IMR-90 (cell line): ENCODE measurements at regions not wholly inside any gene's neighbourhood (a gene's known extent, or its start where the extent isn't known, plus 50 kb on each side); places are given as distances from the start of the nearest gene placed in this dataset.

Source experiments
- ATAC-seq: fragments of 200-7000 bp; cut with Tn5 transposase; 2 replicates; pipeline ENCODE4 v1.9.1; 2020; ENCODE audit warnings: low read depth, mild to moderate bottlenecking, moderate library complexity
- BruUV-seq: library from RNA; stranded (reverse); fragments of 400-500 nt; replicated peaks from 2 replicates; lab custom pipeline; 2021; lab: Mats Ljungman, UMichigan
- CTCF ChIA-PET: fragments of 300-600 bp; formaldehyde crosslinking; extraction: SDS; loops from one replicate; lab custom pipeline; 2021; ENCODE audit warnings: antibody characterized with exemption; lab: Yijun Ruan, JAX
- POLR2A ChIA-PET: fragments of 300-600 bp; sonication (Branson Sonifier 250); formaldehyde crosslinking; loops from one replicate; lab custom pipeline; 2022; ENCODE audit warnings: antibody characterized with exemption; ENCODE audit not compliant: unreplicated experiment; lab: Charles Lee
- DNase-seq: peaks from one replicate; pipeline ENCODE4 v3.0.0; 2013
- H2AFZ ChIP-seq: replicated peaks from 2 replicates; pipeline ENCODE3; 2013; ENCODE audit warnings: low read length, mild to moderate bottlenecking; ENCODE audit not compliant: poor library complexity
- H2AK5ac ChIP-seq: 2 replicates; pipeline ENCODE4 v1.6.1; 2013; ENCODE audit warnings: low read depth, low read length, inconsistent platforms
- H2AK9ac ChIP-seq: replicated peaks from 2 replicates; pipeline ENCODE3; 2013; ENCODE audit warnings: mild to moderate bottlenecking, low read depth, low read length, moderate library complexity; ENCODE audit not compliant: poor library complexity
- H2BK120ac ChIP-seq: 2 replicates; pipeline ENCODE4 v1.6.1; 2013; ENCODE audit warnings: low read depth, low read length, inconsistent platforms
- H2BK15ac ChIP-seq: 3 replicates; pipeline ENCODE4 v1.6.1; 2013; ENCODE audit warnings: low read depth, low read length, inconsistent platforms
- H2BK20ac ChIP-seq: 2 replicates; pipeline ENCODE4 v1.6.1; 2013; ENCODE audit warnings: low read depth, mild to moderate bottlenecking, inconsistent platforms, low read length, moderate library complexity
- H2BK5ac ChIP-seq: 2 replicates; pipeline ENCODE4 v1.6.1; 2013; ENCODE audit warnings: mild to moderate bottlenecking, low read depth, low read length, inconsistent platforms; ENCODE audit not compliant: poor library complexity, severe bottlenecking
- H3K14ac ChIP-seq: replicated peaks from 2 replicates; pipeline ENCODE4 v1.6.1; 2013; ENCODE audit warnings: low read depth, low read length, inconsistent platforms
- H3K18ac ChIP-seq: 2 replicates; pipeline ENCODE4 v1.6.1; 2013; ENCODE audit warnings: low read depth, low read length, control low read depth
- H3K23ac ChIP-seq: 2 replicates; pipeline ENCODE4 v1.6.1; 2013; ENCODE audit warnings: low read depth, low read length, inconsistent platforms
- H3K27ac ChIP-seq: 2 replicates; pipeline ENCODE4 v1.5.1; 2013; ENCODE audit warnings: mild to moderate bottlenecking, control low read depth, low read length; ENCODE audit not compliant: insufficient read depth
- H3K27me3 ChIP-seq: 2 replicates; pipeline ENCODE4 v1.6.1; 2013; ENCODE audit warnings: low read length; ENCODE audit not compliant: control insufficient read depth, insufficient read depth
- H3K36me3 ChIP-seq: 2 replicates; pipeline ENCODE4 v1.6.1; 2013; ENCODE audit warnings: low read length, mixed read lengths; ENCODE audit not compliant: control insufficient read depth, insufficient read depth
- H3K4ac ChIP-seq: 2 replicates; pipeline ENCODE4 v1.6.1; 2013; ENCODE audit warnings: low read depth, low read length, inconsistent platforms
- H3K4me1 ChIP-seq: 2 replicates; pipeline ENCODE4 v1.6.1; 2013; ENCODE audit warnings: low read length, mixed read lengths; ENCODE audit not compliant: control insufficient read depth, insufficient read depth
- H3K4me2 ChIP-seq: 2 replicates; pipeline ENCODE4 v1.6.1; 2013; ENCODE audit warnings: low read depth, mild to moderate bottlenecking, control low read depth, low read length, moderate library complexity
- H3K4me3 ChIP-seq: 2 replicates; pipeline ENCODE4 v1.5.1; 2013; ENCODE audit warnings: low read depth, mild to moderate bottlenecking, control low read depth, low read length, moderate library complexity; ENCODE audit not compliant: insufficient read depth
- H3K56ac ChIP-seq: 2 replicates; pipeline ENCODE4 v1.6.1; 2013; ENCODE audit warnings: low read length, inconsistent platforms; ENCODE audit not compliant: insufficient read depth; ENCODE audit errors: extremely low read depth
- H3K79me1 ChIP-seq, 2 experiments: 2 replicates each; pipeline ENCODE4 v1.6.1; 2013; ENCODE audit warnings: low read length in 2 of 2, inconsistent platforms in 1 of 2, low read depth in 1 of 2
- H3K9ac ChIP-seq: 2 replicates; pipeline ENCODE4 v1.6.1; 2013; ENCODE audit warnings: low read depth, low read length, control low read depth
- H3K9me1 ChIP-seq: 2 replicates; pipeline ENCODE4 v1.6.1; 2013; ENCODE audit warnings: low read length, inconsistent platforms; ENCODE audit not compliant: insufficient read depth
- H3K9me3 ChIP-seq: 2 replicates; pipeline ENCODE4 v1.6.1; 2013; ENCODE audit warnings: low read length; ENCODE audit not compliant: control insufficient read depth, insufficient read depth
- H4K20me1 ChIP-seq: 2 replicates; pipeline ENCODE4 v1.6.1; 2013; ENCODE audit warnings: low read length, inconsistent platforms; ENCODE audit not compliant: insufficient read depth
- H4K5ac ChIP-seq: 2 replicates; pipeline ENCODE4 v1.6.1; 2013; ENCODE audit warnings: mild to moderate bottlenecking, low read depth, low read length, control low read depth
- H4K8ac ChIP-seq, 2 experiments: 2 replicates each; pipeline ENCODE4 v1.6.1; 2013; ENCODE audit warnings: low read depth in 2 of 2, low read length in 2 of 2, control low read depth in 1 of 2, inconsistent platforms in 1 of 2
- H4K91ac ChIP-seq: 2 replicates; pipeline ENCODE4 v1.6.1; 2013; ENCODE audit warnings: low read depth, low read length, inconsistent platforms; ENCODE audit not compliant: insufficient read depth
- BHLHE40 ChIP-seq: fragments of 150-350 bp; IDR thresholded peaks from 2 replicates; pipeline ENCODE4 v1.6.1; 2016; ENCODE audit warnings: mild to moderate bottlenecking, low read depth, low read length
- CEBPB ChIP-seq: IDR thresholded peaks from 2 replicates; pipeline ENCODE4 v1.6.1; 2012; ENCODE audit warnings: low read depth, low read length, improper control_type of control experiment
- CHD1 ChIP-seq: IDR thresholded peaks from 2 replicates; pipeline ENCODE4 v1.6.1; 2012; ENCODE audit warnings: low read depth, low read length, improper control_type of control experiment
- CTCF ChIP-seq: conservative IDR thresholded peaks from 2 replicates; pipeline ENCODE4 v1.5.1; 2012; ENCODE audit warnings: mild to moderate bottlenecking, low read depth, low read length, improper control_type of control experiment
- FOS ChIP-seq: fragments of 150-350 bp; IDR thresholded peaks from 2 replicates; pipeline ENCODE4 v1.6.1; 2016; ENCODE audit warnings: low read depth, low read length
- MAZ ChIP-seq: IDR thresholded peaks from 2 replicates; pipeline ENCODE4 v1.6.1; 2012; ENCODE audit warnings: low read depth, mild to moderate bottlenecking, low read length, improper control_type of control experiment, moderate library complexity, borderline replicate concordance
- MXI1 ChIP-seq: IDR thresholded peaks from 2 replicates; pipeline ENCODE4 v1.6.1; 2012; ENCODE audit warnings: low read depth, mild to moderate bottlenecking, low read length, moderate library complexity, borderline replicate concordance
- NFE2L2 ChIP-seq: fragments of 150-350 bp; IDR thresholded peaks from 2 replicates; pipeline ENCODE4 v1.6.1; 2016; ENCODE audit warnings: low read depth, mild to moderate bottlenecking, low read length
- POLR2A ChIP-seq: IDR thresholded peaks from 2 replicates; pipeline ENCODE4 v1.6.1; 2012; ENCODE audit warnings: mild to moderate bottlenecking, low read depth, low read length
- RFX5 ChIP-seq: IDR thresholded peaks from 2 replicates; pipeline ENCODE4 v1.8.0; 2012; ENCODE audit warnings: low read depth, mild to moderate bottlenecking, low read length, moderate library complexity
- SMC3 ChIP-seq: fragments of 150-350 bp; IDR thresholded peaks from 2 replicates; pipeline ENCODE4 v1.6.1; 2016; ENCODE audit warnings: low read depth, mild to moderate bottlenecking, antibody characterized with exemption, low read length, moderate library complexity
- WGBS, 2 experiments: methylation state at CpG; one replicate each; pipeline versions ENCODE4 v1.1.5 to v1.1.7; 2013; ENCODE audit warnings: missing lambda C conversion rate in 2 of 2; ENCODE audit not compliant: insufficient read length in 1 of 2; ENCODE audit errors: extremely low coverage in 2 of 2; 5-methylcytosine and 5-hydroxymethylcytosine counted together
- dilution Hi-C: fragments of 300-500 bp; cut with HindIII; formaldehyde crosslinking; loops from one replicate; pipeline ENCODE4 v1.14.3; 2018; ENCODE audit warnings: low sequenced_read_pairs; ENCODE audit not compliant: unreplicated experiment
- in situ Hi-C: fragments of 300-500 bp; cut with MboI; formaldehyde crosslinking; loops from 3 replicates; pipeline ENCODE4 v1.14.3; 2019; ENCODE audit warnings: low sequenced_read_pairs, inconsistent platforms, mixed read lengths
- intact Hi-C: fragments of 100-400 bp; cut with micrococcal nuclease; formaldehyde crosslinking; loops from 2 replicates; pipeline ENCODE4 v1.10.0; 2022

GRCh38 chr16:80062361-80063030, 462.0 kb upstream of the MAF start:
- Histone ChIP-seq H3K4me1 (no peaks in the 10 kb centered on the region), H3K27ac (no peak overlapping the region), H3K4ac (no peak overlapping the region), H2BK15ac (no peak overlapping the region), H3K14ac (no peak overlapping the region), H4K20me1 (no peaks in the 10 kb centered on the region), H3K4me2 (no peak overlapping the region), H3K27me3 (no peaks in the 10 kb centered on the region), H2BK120ac (no peak overlapping the region), H3K9me1 (no peaks in the 10 kb centered on the region), H3K4me3 (no peak overlapping the region), H3K9me3 (peaks cover 5% of the 10 kb centered on the region; the same call in 1 of the 2 replicates), H3K79me1 (no peaks in the 10 kb centered on the region), H4K8ac (no peak overlapping the region), H3K9ac (no peak overlapping the region), H3K23ac (no peak overlapping the region), H3K56ac (no peak overlapping the region), H3K18ac (no peak overlapping the region), H2BK20ac (no peak overlapping the region), H2AK5ac (no peak overlapping the region), H4K5ac (no peak overlapping the region), H2BK5ac (no peak overlapping the region), H3K36me3 (no peaks in the 10 kb centered on the region), H4K91ac (no peak overlapping the region), H2AK9ac (no peak overlapping the region), H2AFZ (no peak overlapping the region)
- ATAC-seq (no peak), DNase-seq (no peak)
- WGBS, 2 experiments = 78% methylated on average over 11 of the region's 12 CpGs; no CpG with 5 or more reads in 1 of the 2 experiments
- intact Hi-C loops = no loop called here
- TF ChIP-seq MAZ (no peak), POLR2A (no peak), SMC3 (no peak), MXI1 (no peak), BHLHE40 (no peak), CHD1 (no peak), CEBPB (no peak), CTCF (no peak), RFX5 (no peak), FOS (no peak), NFE2L2 (no peak)
- in situ Hi-C loops = no loop called here
- dilution Hi-C loops = no loop called here
- ChIA-PET CTCF (no interaction called here), POLR2A (no interaction called here)
- no TSS peak for BruUV-seq
